ENCODE measurements at regions not wholly inside any gene's neighbourhood (a gene's known extent, or its start where the extent isn't known, plus 50 kb on each side); places are given as distances from the start of the nearest gene placed in this dataset.

DNA sequence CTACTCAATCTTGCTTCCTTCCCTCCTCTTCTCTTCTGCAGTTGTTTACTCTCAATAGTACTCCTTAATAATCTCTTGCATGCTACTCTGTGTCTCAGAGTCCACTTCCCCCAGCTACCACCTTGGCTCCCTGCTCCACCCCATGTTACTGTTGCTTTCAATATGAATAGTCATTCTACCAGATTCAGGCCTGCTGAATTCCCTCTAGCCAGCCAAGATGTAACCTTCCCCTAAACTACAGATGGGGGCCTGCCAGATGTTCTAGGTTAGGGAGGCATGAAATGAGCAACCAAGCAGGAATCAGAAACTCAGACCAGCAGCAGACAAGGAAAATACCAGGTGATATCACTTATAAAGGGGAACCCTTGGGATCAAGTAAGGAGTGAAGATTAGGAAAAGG is 392.1 kb upstream of the DDHD1 start:
- Histone ChIP-seq H3K36me3 (ENCODE audit: insufficient read depth, low read length) (no peaks in the 10 kb centered on the region), H3K9me3 (ENCODE audit: insufficient read depth, low read depth, low read length) (no peaks in the 10 kb centered on the region), H3K4me1 (ENCODE audit: insufficient read depth, low read length) (peaks cover 3% of the 10 kb centered on the region; the same call in 1 of the 2 replicates), H3K9ac (ENCODE audit: low read depth, low read length) (no peak overlapping the region), H3K27ac (ENCODE audit: low read depth, low read length) (no peak overlapping the region), H3K27me3 (ENCODE audit: insufficient read depth, low read length) (no peaks in the 10 kb centered on the region), H3K4me3 (ENCODE audit: low read length) (no peak overlapping the region)

DNA sequence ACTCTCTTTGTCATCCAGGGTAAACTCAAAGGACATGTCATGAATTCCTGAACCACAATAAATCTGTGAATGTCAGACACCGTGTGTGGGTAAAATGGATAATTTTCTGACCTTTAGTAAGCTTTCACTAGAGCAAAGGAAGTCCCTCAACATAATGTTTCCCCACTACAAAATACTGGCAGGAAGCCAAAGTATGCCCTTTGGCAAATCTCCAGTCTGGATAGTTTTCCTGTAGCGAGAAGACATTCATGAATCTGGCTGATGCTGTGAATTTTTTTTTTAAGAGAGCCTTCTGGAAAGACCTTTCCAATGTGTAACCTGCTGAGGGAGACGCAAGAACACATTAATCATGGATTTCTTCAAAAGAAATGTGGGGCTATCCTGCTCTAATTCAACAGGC is 389.6 kb upstream of the DDHD1 start:
- Histone ChIP-seq H3K4me3 (ENCODE audit: low read length) (no peak overlapping the region), H3K9me3 (ENCODE audit: insufficient read depth, low read depth, low read length) (no peaks in the 10 kb centered on the region), H3K4me1 (ENCODE audit: insufficient read depth, low read length) (peaks cover 9% of the 10 kb centered on the region; the same call in 1 of the 2 replicates), H3K27me3 (ENCODE audit: insufficient read depth, low read length) (no peaks in the 10 kb centered on the region), H3K36me3 (ENCODE audit: insufficient read depth, low read length) (no peaks in the 10 kb centered on the region), H3K9ac (ENCODE audit: low read depth, low read length) (no peak overlapping the region), H3K27ac (ENCODE audit: low read depth, low read length) (no peak overlapping the region)
- 91% methylated on average over 3 of the region's 3 CpGs for WGBS

DNA sequence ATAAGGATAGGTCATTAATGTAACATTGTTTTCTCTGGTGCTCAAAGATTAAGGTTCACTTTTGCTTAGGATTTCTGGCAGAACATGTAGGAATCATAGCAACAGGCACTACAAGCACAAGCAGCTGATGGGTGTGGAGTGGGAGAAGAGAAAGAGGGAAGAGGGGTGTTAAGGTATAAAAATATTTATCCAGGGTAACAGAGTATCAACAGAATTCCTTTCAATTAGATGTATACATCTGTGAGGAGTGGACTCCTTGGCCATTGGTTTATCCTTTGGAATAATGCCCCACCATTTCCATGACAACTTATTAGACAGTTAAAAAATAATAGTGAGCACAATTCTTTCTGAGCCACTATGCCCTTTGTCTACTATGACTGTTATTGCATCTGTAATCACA is 388.3 kb upstream of the DDHD1 start:
- Histone ChIP-seq H3K4me3 (ENCODE audit: low read length) (no peak overlapping the region), H3K36me3 (ENCODE audit: insufficient read depth, low read length) (no peaks in the 10 kb centered on the region), H3K9ac (ENCODE audit: low read depth, low read length) (no peak overlapping the region), H3K27me3 (ENCODE audit: insufficient read depth, low read length) (no peaks in the 10 kb centered on the region), H3K9me3 (ENCODE audit: insufficient read depth, low read depth, low read length) (no peaks in the 10 kb centered on the region), H3K4me1 (ENCODE audit: insufficient read depth, low read length) (peaks cover 9% of the 10 kb centered on the region; the same call in 1 of the 2 replicates), H3K27ac (ENCODE audit: low read depth, low read length) (no peak overlapping the region)

DNA sequence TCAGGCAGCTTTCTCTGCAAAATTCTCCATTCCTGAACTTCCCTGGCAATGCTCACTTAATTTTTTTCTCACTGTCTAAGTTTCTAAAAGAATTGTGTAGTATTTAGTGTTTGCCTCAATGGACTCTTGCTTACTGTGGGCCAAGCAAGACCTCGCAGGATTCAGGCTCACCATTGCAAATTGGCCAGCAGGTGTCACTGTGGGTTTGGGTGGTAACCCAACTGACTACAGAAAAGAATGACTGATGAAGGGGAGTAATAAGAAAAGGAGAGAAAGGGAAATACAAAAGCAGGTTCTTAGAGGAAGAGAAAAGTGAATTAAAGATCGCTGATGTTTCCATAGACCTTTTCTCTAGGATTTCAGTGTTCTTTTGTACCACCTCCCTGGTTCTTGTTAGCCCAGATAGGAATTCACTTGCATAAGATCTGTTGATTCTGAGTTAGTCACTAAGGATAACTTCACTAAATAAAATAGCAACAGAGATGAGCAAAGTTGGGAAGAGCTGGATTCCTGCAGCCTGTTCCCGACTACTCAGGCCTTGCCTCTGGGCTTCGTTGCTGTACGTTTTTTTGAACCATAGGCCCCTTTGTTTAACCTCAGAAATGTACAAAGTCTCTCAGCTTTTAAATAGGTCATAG is 386.5 kb upstream of the DDHD1 start:
- Histone ChIP-seq H3K27ac (ENCODE audit: low read depth, low read length) (no peak overlapping the region), H3K4me1 (ENCODE audit: insufficient read depth, low read length) (peaks cover 9% of the 10 kb centered on the region; the same call in 1 of the 2 replicates), H3K4me3 (ENCODE audit: low read length) (no peak overlapping the region), H3K36me3 (ENCODE audit: insufficient read depth, low read length) (no peaks in the 10 kb centered on the region), H3K9ac (ENCODE audit: low read depth, low read length) (no peak overlapping the region), H3K27me3 (ENCODE audit: insufficient read depth, low read length) (no peaks in the 10 kb centered on the region), H3K9me3 (ENCODE audit: insufficient read depth, low read depth, low read length) (no peaks in the 10 kb centered on the region)
- 33% methylated on average over 5 of the region's 5 CpGs for WGBS

DNA sequence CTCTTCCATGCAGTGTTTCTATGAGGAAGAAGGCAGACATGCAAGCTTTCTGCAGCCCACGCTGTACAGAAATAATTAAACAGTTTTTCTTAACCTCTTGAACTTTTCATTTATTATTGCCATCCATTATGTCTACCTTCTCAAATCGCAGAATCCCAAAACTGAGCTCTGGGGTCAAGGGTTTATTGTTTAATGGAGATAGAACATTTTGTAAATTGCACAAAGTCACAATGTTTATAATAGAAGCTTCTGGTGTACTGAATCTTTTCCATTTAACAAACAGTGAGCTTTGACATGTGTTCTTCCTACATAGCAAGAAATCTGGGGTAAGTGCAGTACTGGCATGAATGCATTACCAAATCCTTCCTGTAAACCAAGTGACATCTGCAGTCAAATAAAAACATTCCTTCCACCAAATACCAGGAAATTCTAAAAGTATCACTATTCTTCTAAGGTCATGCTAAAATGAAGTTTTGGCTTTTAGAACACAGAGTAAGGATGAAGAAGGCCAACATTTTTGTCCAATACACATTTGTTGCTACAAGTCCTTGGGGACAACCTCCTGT is 385.3 kb upstream of the DDHD1 start:
- Histone ChIP-seq H3K27me3 (ENCODE audit: insufficient read depth, low read length) (no peaks in the 10 kb centered on the region), H3K9ac (ENCODE audit: low read depth, low read length) (no peak overlapping the region), H3K4me1 (ENCODE audit: insufficient read depth, low read length) (peaks cover 7% of the 10 kb centered on the region; the same call in 1 of the 2 replicates), H3K27ac (ENCODE audit: low read depth, low read length) (no peak overlapping the region), H3K9me3 (ENCODE audit: insufficient read depth, low read depth, low read length) (no peaks in the 10 kb centered on the region), H3K36me3 (ENCODE audit: insufficient read depth, low read length) (no peaks in the 10 kb centered on the region), H3K4me3 (ENCODE audit: low read length) (no peak overlapping the region)
- 89% methylated on average over 1 of the region's 2 CpGs for WGBS

DNA sequence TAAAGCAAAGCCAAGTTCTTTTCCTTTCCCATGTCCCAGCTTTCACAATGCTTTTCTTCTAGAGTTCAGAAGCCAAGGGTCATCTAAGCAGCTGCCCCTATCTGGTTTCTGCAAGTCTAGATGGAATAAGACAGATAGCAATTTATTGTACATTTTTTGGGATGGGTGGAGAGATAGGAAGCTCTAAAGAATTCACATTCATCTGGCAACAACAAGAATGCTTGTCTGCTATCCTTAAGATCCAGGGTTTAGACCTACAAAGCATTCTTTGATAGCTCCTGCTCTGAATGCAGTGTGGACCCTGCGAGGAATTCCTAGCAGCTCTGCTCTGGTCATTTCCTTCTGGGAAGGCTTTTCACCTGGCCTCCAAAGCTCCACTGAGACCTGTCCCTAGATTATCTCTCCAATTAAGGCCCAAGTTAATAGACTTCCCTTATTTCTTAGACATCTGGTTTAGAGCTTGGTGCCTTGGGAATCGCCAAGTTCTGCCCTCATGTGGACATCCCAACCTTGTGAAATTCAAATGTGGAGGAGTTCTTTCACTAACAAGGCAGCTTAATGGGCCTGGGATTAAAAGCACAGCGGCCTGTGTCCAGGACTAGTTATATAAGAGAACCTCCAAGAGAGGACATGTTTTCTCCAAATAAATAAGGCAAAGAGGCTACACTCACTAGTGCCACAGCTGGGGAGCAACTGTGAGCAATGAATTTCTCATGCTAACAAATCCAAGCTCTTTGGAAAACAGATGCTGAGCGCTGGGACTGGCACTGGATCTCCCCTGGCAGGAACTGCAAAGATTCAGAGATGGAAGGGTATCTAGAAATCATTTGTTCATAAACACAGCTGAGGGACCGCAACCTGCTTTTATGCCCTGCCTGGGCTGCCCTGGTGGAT is 384.5 kb upstream of the DDHD1 start:
- Histone ChIP-seq H3K27ac (ENCODE audit: low read depth, low read length) (no peak overlapping the region), H3K9me3 (ENCODE audit: insufficient read depth, low read depth, low read length) (no peaks in the 10 kb centered on the region)
- WGBS = 90% methylated on average over 5 of the region's 5 CpGs

DNA sequence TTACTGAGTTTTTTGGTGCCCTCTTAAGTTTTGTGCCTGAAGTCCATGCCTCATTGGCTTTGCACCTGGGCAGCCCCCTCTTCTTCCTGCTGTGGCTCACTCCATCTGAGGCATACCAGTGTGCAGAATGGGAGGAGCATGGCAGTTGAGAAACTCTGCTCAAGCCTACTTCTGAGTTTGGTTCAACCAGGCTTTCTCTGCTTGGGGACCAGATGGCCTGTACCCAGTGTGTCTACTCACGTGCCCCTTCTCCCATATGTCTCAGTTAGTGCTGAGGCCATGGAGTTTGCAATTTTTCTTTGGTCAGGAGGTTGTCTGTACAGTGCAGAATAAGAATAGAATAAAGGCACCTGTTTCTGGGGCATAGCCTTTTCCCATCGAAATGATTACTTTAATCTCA is 383.3 kb upstream of the DDHD1 start:
- Histone ChIP-seq H3K27me3 (ENCODE audit: insufficient read depth, low read length) (no peaks in the 10 kb centered on the region), H3K4me1 (ENCODE audit: insufficient read depth, low read length) (peaks cover 7% of the 10 kb centered on the region; the same call in 1 of the 2 replicates), H3K27ac (ENCODE audit: low read depth, low read length) (no peak overlapping the region), H3K9ac (ENCODE audit: low read depth, low read length) (no peak overlapping the region), H3K4me3 (ENCODE audit: low read length) (no peak overlapping the region), H3K9me3 (ENCODE audit: insufficient read depth, low read depth, low read length) (no peaks in the 10 kb centered on the region), H3K36me3 (ENCODE audit: insufficient read depth, low read length) (no peaks in the 10 kb centered on the region)
- 96% methylated on average over 2 of the region's 2 CpGs for WGBS

More for the DNA sequence above, 384.5 kb upstream of the DDHD1 start:
- peaks cover 7% of the 10 kb centered on the region; the same call in 1 of the 2 replicates for H3K4me1 ChIP-seq (ENCODE audit: insufficient read depth, low read length)
- H3K36me3 ChIP-seq (ENCODE audit: insufficient read depth, low read length) = no peaks in the 10 kb centered on the region
- no peak overlapping the region for H3K9ac ChIP-seq (ENCODE audit: low read depth, low read length)
- H3K27me3 ChIP-seq (ENCODE audit: insufficient read depth, low read length) = no peaks in the 10 kb centered on the region
- no peak overlapping the region for H3K4me3 ChIP-seq (ENCODE audit: low read length)

DNA sequence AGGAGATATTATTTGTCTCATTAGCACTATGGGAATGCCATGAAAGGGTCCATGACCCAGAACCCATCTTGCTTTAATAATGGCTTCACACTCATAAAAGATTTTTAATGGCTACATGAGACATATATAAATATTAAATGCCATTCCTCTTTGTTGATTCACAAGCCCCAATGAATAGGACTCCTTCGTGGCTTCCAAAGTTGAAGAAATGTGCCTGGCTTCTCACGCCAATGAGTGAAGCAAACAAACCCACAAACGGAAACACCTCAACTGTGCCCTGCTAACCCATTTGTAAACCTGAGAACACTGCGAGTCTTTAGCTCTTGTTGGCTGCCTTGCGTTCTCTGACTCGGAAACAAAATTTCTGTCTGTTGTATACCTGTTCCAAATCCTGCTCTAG is 381.7 kb upstream of the DDHD1 start:
- Histone ChIP-seq H3K9ac (ENCODE audit: low read depth, low read length) (no peak overlapping the region), H3K27ac (ENCODE audit: low read depth, low read length) (no peak overlapping the region), H3K9me3 (ENCODE audit: insufficient read depth, low read depth, low read length) (no peaks in the 10 kb centered on the region), H3K27me3 (ENCODE audit: insufficient read depth, low read length) (no peaks in the 10 kb centered on the region), H3K36me3 (ENCODE audit: insufficient read depth, low read length) (no peaks in the 10 kb centered on the region), H3K4me3 (ENCODE audit: low read length) (no peak overlapping the region), H3K4me1 (ENCODE audit: insufficient read depth, low read length) (peaks cover 3% of the 10 kb centered on the region; the same call in 1 of the 2 replicates)
- 96% methylated on average over 6 of the region's 6 CpGs for WGBS

DNA sequence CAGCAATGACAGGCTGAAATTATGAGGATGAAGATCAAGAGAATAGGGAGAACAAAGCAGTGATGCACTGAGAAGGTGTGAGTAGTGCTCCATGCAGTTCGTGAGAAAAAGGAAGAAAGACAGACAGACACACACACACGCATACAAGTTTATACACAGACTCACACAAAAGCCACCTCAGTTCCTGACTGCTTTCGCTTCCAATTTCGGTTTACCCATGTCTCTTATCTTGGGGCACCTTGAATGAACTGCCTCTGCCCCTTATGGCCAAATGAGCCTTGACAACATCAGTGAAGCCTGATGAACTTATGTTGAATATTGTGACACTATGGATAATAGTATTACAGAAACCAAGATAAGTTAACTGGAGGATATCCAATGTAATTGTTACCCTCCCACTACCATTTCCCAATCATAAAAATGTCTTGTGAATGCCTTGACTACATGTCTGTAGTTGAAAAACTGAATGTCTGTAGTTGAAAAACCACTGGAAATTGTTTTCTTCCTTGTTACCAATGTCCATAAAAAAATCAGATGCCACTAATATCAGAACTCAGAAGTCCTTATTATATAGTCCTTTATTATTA is 380.4 kb upstream of the DDHD1 start:
- Histone ChIP-seq H3K27me3 (ENCODE audit: insufficient read depth, low read length) (no peaks in the 10 kb centered on the region), H3K9ac (ENCODE audit: low read depth, low read length) (no peak overlapping the region), H3K4me1 (ENCODE audit: insufficient read depth, low read length) (no peaks in the 10 kb centered on the region), H3K4me3 (ENCODE audit: low read length) (no peak overlapping the region), H3K36me3 (ENCODE audit: insufficient read depth, low read length) (no peaks in the 10 kb centered on the region), H3K9me3 (ENCODE audit: insufficient read depth, low read depth, low read length) (no peaks in the 10 kb centered on the region), H3K27ac (ENCODE audit: low read depth, low read length) (no peak overlapping the region)
- WGBS = 68% methylated on average over 4 of the region's 4 CpGs

DNA sequence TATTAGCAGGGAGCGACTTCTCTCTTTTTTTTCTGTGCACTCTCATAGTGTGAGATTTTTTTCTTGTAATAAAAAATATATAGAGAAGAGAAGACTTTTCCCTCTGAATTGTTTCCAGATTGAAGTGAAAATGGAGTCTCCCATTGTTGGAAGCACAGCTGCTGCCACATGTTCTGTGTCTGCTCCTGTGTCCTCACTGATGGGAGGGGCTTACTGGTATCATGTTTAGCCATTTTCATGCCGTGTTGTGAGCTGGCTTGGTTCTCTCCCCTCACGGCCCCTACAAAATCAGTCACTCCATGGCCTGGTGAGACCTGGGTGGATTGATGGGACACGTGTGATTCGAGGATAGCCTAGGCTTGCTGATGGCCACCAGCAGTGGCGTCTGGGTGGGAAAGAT is 379.7 kb upstream of the DDHD1 start:
- Histone ChIP-seq H3K4me1 (ENCODE audit: insufficient read depth, low read length) (no peaks in the 10 kb centered on the region), H3K4me3 (ENCODE audit: low read length) (no peak overlapping the region), H3K27ac (ENCODE audit: low read depth, low read length) (no peak overlapping the region), H3K9me3 (ENCODE audit: insufficient read depth, low read depth, low read length) (no peaks in the 10 kb centered on the region), H3K27me3 (ENCODE audit: insufficient read depth, low read length) (no peaks in the 10 kb centered on the region), H3K9ac (ENCODE audit: low read depth, low read length) (no peak overlapping the region), H3K36me3 (ENCODE audit: insufficient read depth, low read length) (no peaks in the 10 kb centered on the region)
- 95% methylated on average over 5 of the region's 6 CpGs for WGBS

DNA sequence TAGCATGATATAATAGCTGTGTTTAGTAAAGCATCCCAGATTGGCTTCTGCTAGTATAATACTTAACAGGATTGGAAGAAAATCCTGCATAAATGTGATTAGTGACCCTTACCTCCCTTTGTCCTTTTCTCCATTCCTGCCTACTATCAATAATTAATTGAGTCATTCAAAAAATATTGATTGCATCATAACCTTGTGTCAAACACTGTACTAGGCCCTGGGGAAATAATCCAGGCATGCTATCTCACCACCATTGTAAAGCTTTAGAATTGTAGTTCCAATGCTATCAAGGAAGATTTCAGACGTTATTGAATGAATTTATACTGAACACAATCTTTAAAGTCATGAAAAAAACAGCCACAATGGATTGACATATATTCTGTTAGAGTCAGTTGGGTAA is 378.6 kb upstream of the DDHD1 start:
- Histone ChIP-seq H3K9ac (ENCODE audit: low read depth, low read length) (no peak overlapping the region), H3K27me3 (ENCODE audit: insufficient read depth, low read length) (no peaks in the 10 kb centered on the region), H3K4me3 (ENCODE audit: low read length) (no peak overlapping the region), H3K27ac (ENCODE audit: low read depth, low read length) (no peak overlapping the region), H3K36me3 (ENCODE audit: insufficient read depth, low read length) (no peaks in the 10 kb centered on the region), H3K9me3 (ENCODE audit: insufficient read depth, low read depth, low read length) (no peaks in the 10 kb centered on the region), H3K4me1 (ENCODE audit: insufficient read depth, low read length) (no peaks in the 10 kb centered on the region)
- 100% methylated on average over 1 of the region's 1 CpG for WGBS

Data from HUES64 (cell line).